ENCODE measurements at regions not wholly inside any gene's neighbourhood (a gene's known extent, or its start where the extent isn't known, plus 50 kb on each side); places are given as distances from the start of the nearest gene placed in this dataset.
"Not testable (repeated sequence)": the region's sequence is repeated elsewhere in the genome, so short reads cannot be mapped to it uniquely, and the experiment has no call there.

DNA sequence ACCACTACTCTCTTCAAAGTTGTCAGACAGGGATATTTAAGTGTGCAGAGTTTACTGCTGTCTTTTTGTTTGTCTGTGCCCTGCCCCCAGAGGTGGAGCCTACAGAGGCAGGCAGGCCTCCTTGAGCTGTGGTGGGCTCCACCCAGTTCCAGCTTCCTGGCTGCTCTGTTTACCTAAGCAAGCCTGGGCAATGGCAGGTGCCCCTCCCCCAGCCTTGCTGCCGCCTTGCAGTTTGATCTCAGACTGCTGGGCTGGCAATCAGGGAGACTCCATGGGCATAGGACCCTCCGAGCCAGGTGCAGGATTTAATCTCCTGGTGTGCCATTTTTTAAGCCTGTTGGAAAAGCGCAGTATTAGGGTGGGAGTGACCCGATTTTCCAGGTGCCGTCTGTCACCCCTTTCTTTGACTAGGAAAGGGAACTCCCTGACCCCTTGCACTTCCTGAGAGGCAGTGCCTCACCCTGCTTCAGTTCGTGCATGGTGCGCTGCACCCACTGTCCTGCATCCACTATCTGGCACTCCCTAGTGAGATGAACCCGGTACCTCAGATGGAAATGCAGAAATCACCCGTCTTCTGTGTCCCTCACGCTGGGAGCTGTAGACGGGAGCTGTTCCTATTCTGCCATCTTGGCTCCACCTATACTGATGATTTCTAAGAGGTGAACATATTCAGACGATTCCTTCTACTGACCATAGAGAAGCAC is 167.6 kb downstream of the CXXC4 start:
- not testable (repeated sequence) for TF ChIP-seq CTCF, POLR2A (IDR thresholded peaks at IDR 0.05)
